H9 (cell line): ENCODE measurements at regions not wholly inside any gene's neighbourhood (a gene's known extent, or its start where the extent isn't known, plus 50 kb on each side); places are given as distances from the start of the nearest gene placed in this dataset.

Experiments used
- DNase-seq: peaks from one replicate; pipeline ENCODE4 v3.0.0-alpha.2; 2017
- H2AFZ ChIP-seq: one replicate; pipeline ENCODE4 v1.6.1; 2013; ENCODE audit warnings: mild to moderate bottlenecking, low read length, control low read depth, moderate library complexity
- H2AK5ac ChIP-seq: 2 replicates; pipeline ENCODE4 v1.6.1; 2013; ENCODE audit warnings: low read length, control low read depth, mixed read lengths; ENCODE audit not compliant: insufficient read length
- H2BK120ac ChIP-seq: one replicate; pipeline ENCODE4 v1.6.1; 2013; ENCODE audit warnings: low read depth, mild to moderate bottlenecking, low read length, control low read depth, inconsistent platforms; ENCODE audit not compliant: poor library complexity, severe bottlenecking
- H2BK12ac ChIP-seq: 2 replicates; pipeline ENCODE4 v1.6.1; 2013; ENCODE audit warnings: low read length, control low read depth, mixed read lengths, low read depth; ENCODE audit not compliant: insufficient read length
- H2BK15ac ChIP-seq: 2 replicates; pipeline ENCODE4 v1.6.1; 2013; ENCODE audit warnings: low read depth, low read length, control low read depth
- H2BK20ac ChIP-seq: one replicate; pipeline ENCODE4 v1.6.1; 2013; ENCODE audit warnings: low read depth, mild to moderate bottlenecking, low read length, control low read depth, inconsistent platforms; ENCODE audit not compliant: poor library complexity, severe bottlenecking
- H2BK5ac ChIP-seq: 2 replicates; pipeline ENCODE4 v1.6.1; 2013; ENCODE audit warnings: low read length, control low read depth, mixed read lengths; ENCODE audit not compliant: insufficient read length
- H3K14ac ChIP-seq: 2 replicates; pipeline ENCODE4 v1.6.1; 2013; ENCODE audit warnings: low read length, control low read depth; ENCODE audit not compliant: insufficient read depth
- H3K18ac ChIP-seq: 2 replicates; pipeline ENCODE4 v1.6.1; 2013; ENCODE audit warnings: low read depth, mild to moderate bottlenecking, mixed read lengths, low read length, control low read depth; ENCODE audit not compliant: insufficient read length
- H3K23ac ChIP-seq: 2 replicates; pipeline ENCODE4 v1.6.1; 2013; ENCODE audit warnings: low read length, control low read depth, mixed read lengths, low read depth; ENCODE audit not compliant: insufficient read length
- H3K23me2 ChIP-seq: 2 replicates; pipeline ENCODE4 v1.6.1; 2013; ENCODE audit warnings: low read depth, mild to moderate bottlenecking, mixed read lengths, low read length, control low read depth; ENCODE audit not compliant: insufficient read length, poor library complexity, severe bottlenecking
- H3K27ac ChIP-seq: 2 replicates; pipeline ENCODE4 v1.5.1; 2013; ENCODE audit warnings: low read length, control low read depth, mixed read lengths, low read depth; ENCODE audit not compliant: insufficient read length
- H3K27me3 ChIP-seq: 2 replicates; pipeline ENCODE4 v1.6.1; 2013; ENCODE audit warnings: low read length, control low read depth, inconsistent platforms; ENCODE audit not compliant: insufficient read depth
- H3K4ac ChIP-seq: 2 replicates; pipeline ENCODE4 v1.6.1; 2013; ENCODE audit warnings: low read depth, mild to moderate bottlenecking, control low read depth, inconsistent platforms, low read length, moderate library complexity
- H3K4me1 ChIP-seq: 2 replicates; pipeline ENCODE4 v1.6.1; 2013; ENCODE audit warnings: low read length, control low read depth, inconsistent platforms; ENCODE audit not compliant: insufficient read depth
- H3K4me2 ChIP-seq: 2 replicates; pipeline ENCODE4 v1.6.1; 2013; ENCODE audit warnings: low read length, control low read depth, mixed read lengths; ENCODE audit not compliant: insufficient read length, insufficient read depth
- H3K56ac ChIP-seq: 2 replicates; pipeline ENCODE4 v1.6.1; 2013; ENCODE audit warnings: low read depth, mild to moderate bottlenecking, mixed read lengths, low read length, control low read depth; ENCODE audit not compliant: insufficient read length
- H3K79me1 ChIP-seq: 2 replicates; pipeline ENCODE4 v1.6.1; 2013; ENCODE audit warnings: low read depth, mild to moderate bottlenecking, moderate library complexity, low read length, control low read depth, inconsistent platforms; ENCODE audit not compliant: insufficient read depth, poor library complexity, severe bottlenecking
- H3K79me2 ChIP-seq: 2 replicates; pipeline ENCODE4 v1.6.1; 2013; ENCODE audit warnings: low read length, control low read depth, inconsistent platforms; ENCODE audit not compliant: insufficient read depth
- H3K9ac ChIP-seq: 2 replicates; pipeline ENCODE4 v1.6.1; 2013; ENCODE audit warnings: low read length, control low read depth, mixed read lengths; ENCODE audit not compliant: insufficient read length; ENCODE audit errors: extremely low read depth
- H3K9me3 ChIP-seq: one replicate; pipeline ENCODE4 v1.6.1; 2013; ENCODE audit warnings: low read depth, low read length, inconsistent platforms; ENCODE audit not compliant: control insufficient read depth
- H3T11ph ChIP-seq: one replicate; pipeline ENCODE4 v1.6.1; 2013; ENCODE audit warnings: mild to moderate bottlenecking, low read length, control low read depth, inconsistent platforms
- H4K20me1 ChIP-seq: one replicate; pipeline ENCODE4 v1.6.1; 2013; ENCODE audit not compliant: control insufficient read depth, insufficient read length, insufficient read depth
- H4K5ac ChIP-seq: 2 replicates; pipeline ENCODE4 v1.6.1; 2013; ENCODE audit warnings: low read depth, mild to moderate bottlenecking, mixed read lengths, low read length, control low read depth; ENCODE audit not compliant: insufficient read length
- H4K8ac ChIP-seq: replicated peaks from 2 replicates; pipeline ENCODE4 v1.6.1; 2013; ENCODE audit warnings: low read length, control low read depth, mixed read lengths, low read depth; ENCODE audit not compliant: insufficient read length
- H4K91ac ChIP-seq: 2 replicates; pipeline ENCODE4 v1.6.1; 2013; ENCODE audit warnings: low read depth, mild to moderate bottlenecking, moderate library complexity, mixed read lengths, low read length, control low read depth; ENCODE audit not compliant: insufficient read length
- H3K27ac Mint-ChIP-seq, 3 experiments: 2 replicates in 2 of 3; 3 replicates in 1 of 3; pipeline ENCODE4 v1.8.0; 2020 to 2021; ENCODE audit warnings: mixed read lengths in 3 of 3, mild to moderate bottlenecking in 1 of 3, moderate library complexity in 1 of 3
- H3K27me3 Mint-ChIP-seq: 2 replicates; pipeline ENCODE4 v1.8.0; 2021; ENCODE audit warnings: low read depth, mild to moderate bottlenecking, moderate library complexity, mixed read lengths
- H3K36me3 Mint-ChIP-seq, 3 experiments: 2 replicates in 2 of 3; 3 replicates in 1 of 3; pipeline ENCODE4 v1.8.0; 2020 to 2021; ENCODE audit warnings: low read depth in 3 of 3, mixed read lengths in 3 of 3; ENCODE audit not compliant: insufficient read depth in 1 of 3
- H3K4me1 Mint-ChIP-seq, 2 experiments: 2 replicates each; pipeline ENCODE4 v1.8.0; 2020; ENCODE audit warnings: mixed read lengths in 2 of 2
- H3K4me3 Mint-ChIP-seq, 2 experiments: 2 replicates in 1 of 2; 3 replicates in 1 of 2; pipeline ENCODE4 v1.8.0; 2020 to 2021; ENCODE audit warnings: mild to moderate bottlenecking in 2 of 2, mixed read lengths in 2 of 2, moderate library complexity in 1 of 2
- H3K9me3 Mint-ChIP-seq, 2 experiments: 2 replicates in 1 of 2; 3 replicates in 1 of 2; pipeline ENCODE4 v1.8.0; 2020; ENCODE audit warnings: mild to moderate bottlenecking in 2 of 2, mixed read lengths in 2 of 2, moderate library complexity in 1 of 2
- CTCF ChIP-seq: fragments of 200-600 bp; sonication (generic); conservative IDR thresholded peaks from 3 replicates; pipeline ENCODE4 v1.8.0; 2021; ENCODE audit warnings: antibody characterized with exemption, mild to moderate bottlenecking
- WGBS: extraction: QIAGEN DNeasy Blood & Tissue Kit; methylation state at CpG from one replicate; pipeline ENCODE4 v1.1.7; 2013; ENCODE audit warnings: missing lambda C conversion rate, low lambda C conversion rate, mixed read lengths; ENCODE audit not compliant: insufficient read length; ENCODE audit errors: extremely low coverage; 5-methylcytosine and 5-hydroxymethylcytosine counted together

GRCh38 chr14:35971965-35972630 lies 146.0 kb downstream of the BRMS1L start:
- no peak overlapping the region for H3K27ac ChIP-seq
- no peak overlapping the region for H2AK5ac ChIP-seq
- DNase-seq = no peak
- H3K27me3 ChIP-seq = no peaks in the 10 kb centered on the region
- no CpG with 5 or more reads among the region's 1 CpG for WGBS
- H2BK120ac ChIP-seq = no peak overlapping the region
- H3K27ac Mint-ChIP-seq = no peak overlapping the region
- H3K23me2 ChIP-seq = no peaks in the 10 kb centered on the region
- H3K27me3 Mint-ChIP-seq = no peaks in the 10 kb centered on the region; the same call in 1 of the 2 replicates
- no peak overlapping the region for H3K14ac ChIP-seq
- no peak overlapping the region for H3K4me3 Mint-ChIP-seq
- H2BK15ac ChIP-seq = no peak overlapping the region
- H3K56ac ChIP-seq = no peak overlapping the region
- H2AFZ ChIP-seq = no peak overlapping the region
- H2BK5ac ChIP-seq = no peak overlapping the region
- no peaks in the 10 kb centered on the region for H4K20me1 ChIP-seq
- H3K9me3 ChIP-seq = no peaks in the 10 kb centered on the region
- TF ChIP-seq CTCF = no peak
- peaks cover 0 to 2% (median 0%) of the 10 kb centered on the region in 3 experiments; a peak in 1 of 7 replicates for H3K36me3 Mint-ChIP-seq
- H3T11ph ChIP-seq = no peak overlapping the region
- no peak overlapping the region for H3K9ac ChIP-seq
- H3K18ac ChIP-seq = no peak overlapping the region
- no peak overlapping the region for H2BK12ac ChIP-seq
- peaks cover 3% of the 10 kb centered on the region in 2 experiments for H3K9me3 Mint-ChIP-seq
- no peak overlapping the region for H3K4me2 ChIP-seq
- H3K4me1 Mint-ChIP-seq = no peaks in the 10 kb centered on the region
- H4K5ac ChIP-seq = no peak overlapping the region
- H3K4ac ChIP-seq = no peak overlapping the region
- H3K4me1 ChIP-seq = no peaks in the 10 kb centered on the region
- H3K79me1 ChIP-seq = no peaks in the 10 kb centered on the region
- no peaks in the 10 kb centered on the region for H3K79me2 ChIP-seq
- no peak overlapping the region for H3K23ac ChIP-seq
- no peak overlapping the region for H4K8ac ChIP-seq
- no peak overlapping the region for H2BK20ac ChIP-seq
- no peak overlapping the region for H4K91ac ChIP-seq
